Raji (cell line): ENCODE measurements at regions not wholly inside any gene's neighbourhood (a gene's known extent, or its start where the extent isn't known, plus 50 kb on each side); places are given as distances from the start of the nearest gene placed in this dataset.

Experiments
- POLR2A ChIP-seq: IDR thresholded peaks from 2 replicates; pipeline ENCODE4 v1.6.1; 2011; ENCODE audit warnings: low read depth, low read length, control low read depth; ENCODE audit not compliant: insufficient read depth

- no peak for TF ChIP-seq POLR2A
These were observed 272.0 kb downstream of the XXYLT1 start for GRCh38 chr3:194998948-194999347.

GRCh38 chr3:194999491-194999890 is 271.5 kb downstream of the XXYLT1 start:
- TF ChIP-seq POLR2A: no peak

- no peak for TF ChIP-seq POLR2A
These were observed 269.7 kb downstream of the XXYLT1 start for GRCh38 chr3:195001261-195001660.

DNA sequence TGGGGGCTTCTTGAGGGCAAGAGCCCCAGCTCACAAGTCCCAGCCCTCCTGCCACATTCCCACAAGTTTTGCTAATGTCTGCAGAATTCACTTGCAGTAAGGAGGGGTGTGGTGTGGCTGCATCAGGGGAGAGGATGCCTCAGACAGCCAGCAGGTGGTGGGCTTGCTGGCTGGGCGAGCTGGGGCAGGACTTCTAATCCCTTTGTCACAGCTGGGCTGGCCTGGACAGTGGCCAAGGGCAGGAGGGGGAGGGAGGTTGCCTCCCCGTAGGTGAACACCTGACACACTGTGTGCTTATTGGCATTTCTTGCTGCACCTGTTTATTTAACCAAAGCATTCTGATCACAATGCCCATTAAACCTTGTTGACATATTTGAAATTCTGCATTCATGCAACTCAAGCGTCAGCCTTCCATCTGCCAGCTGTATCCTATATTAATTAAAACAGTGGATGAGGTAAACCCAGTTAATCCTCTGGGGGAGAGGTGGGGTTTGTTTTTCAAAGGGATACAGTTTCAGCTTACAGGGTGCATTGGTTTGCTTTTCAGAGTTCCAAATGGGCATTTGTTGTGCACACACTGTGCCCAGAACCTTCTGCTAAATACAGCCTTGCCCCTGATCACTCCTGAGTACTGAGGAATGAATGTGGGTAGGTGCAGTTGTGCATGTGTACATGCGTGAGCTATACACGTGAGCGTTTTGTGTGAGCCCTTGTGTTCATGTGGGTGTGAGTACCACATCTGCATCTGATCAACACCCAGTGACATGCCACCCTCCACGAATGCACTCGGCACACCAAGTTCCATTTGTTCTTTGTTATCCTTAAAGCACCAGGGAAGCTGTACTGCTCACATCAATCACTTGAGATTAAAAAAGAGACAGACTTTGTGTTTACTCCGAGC is 268.7 kb downstream of the XXYLT1 start:
- no peak for TF ChIP-seq POLR2A

- TF ChIP-seq POLR2A: no peak
These were observed 267.7 kb downstream of the XXYLT1 start for GRCh38 chr3:195003006-195003892.

- no peak for TF ChIP-seq POLR2A
These were observed 267.1 kb downstream of the XXYLT1 start for GRCh38 chr3:195003893-195004289.

DNA sequence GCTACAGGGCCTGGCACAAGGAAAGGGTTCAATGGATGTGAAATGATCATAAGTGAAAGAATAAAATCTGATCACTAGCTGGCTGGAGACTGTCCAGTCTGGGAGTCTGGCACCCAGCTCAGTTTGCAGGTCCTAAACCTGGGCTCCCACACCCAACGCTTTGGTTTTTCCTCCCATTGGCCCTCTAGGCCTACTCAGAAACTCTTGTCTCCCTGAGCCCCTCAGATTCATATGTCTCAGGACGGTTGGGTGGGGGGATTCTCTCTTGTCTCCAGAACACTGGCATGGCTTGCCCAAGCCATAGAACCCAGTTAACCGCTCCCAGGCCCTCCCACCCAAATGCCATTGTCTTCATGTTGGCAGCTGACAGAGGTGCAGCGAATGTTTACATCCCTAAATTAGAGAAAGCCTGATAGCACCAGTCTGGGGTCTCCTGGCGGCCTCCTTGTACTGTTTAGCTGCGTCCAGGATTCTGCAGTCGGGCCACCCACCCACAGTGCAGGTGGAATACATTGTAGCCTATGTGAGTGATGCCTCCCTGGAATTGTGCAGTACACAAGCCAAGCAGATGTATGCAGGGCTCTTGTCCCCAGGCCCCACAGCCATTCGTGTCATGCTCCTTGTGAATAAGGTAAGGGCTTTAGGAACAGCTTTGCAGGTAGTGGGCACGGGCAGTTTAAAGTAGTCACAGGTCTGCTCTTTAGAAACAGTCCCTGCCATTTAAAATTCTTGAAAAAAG is 266.3 kb downstream of the XXYLT1 start:
- TF ChIP-seq POLR2A: no peak

- no peak for TF ChIP-seq POLR2A
These were observed 265.7 kb downstream of the XXYLT1 start for GRCh38 chr3:195005251-195005620.

- no peak for TF ChIP-seq POLR2A
These were observed 265.0 kb downstream of the XXYLT1 start for GRCh38 chr3:195005759-195006510.

DNA sequence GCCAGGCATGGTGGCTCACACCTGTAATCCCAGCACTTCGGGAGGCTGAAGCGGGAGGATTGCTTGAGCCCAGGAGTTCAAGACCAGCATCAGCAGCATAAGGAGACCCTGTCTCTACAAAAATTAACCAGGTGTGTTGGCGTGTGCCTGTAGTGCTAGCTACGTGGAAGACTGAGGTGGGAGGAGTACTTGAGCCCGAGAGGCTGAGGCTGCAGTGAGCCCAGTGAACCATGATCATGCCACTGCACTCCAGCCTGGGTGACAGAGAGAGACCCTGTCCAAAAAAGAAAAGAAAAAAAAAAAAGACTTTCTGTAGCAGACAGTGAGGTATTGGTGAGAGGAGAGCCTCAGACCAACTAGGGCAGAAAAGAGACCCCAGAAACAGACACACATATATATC is 263.8 kb downstream of the XXYLT1 start:
- TF ChIP-seq POLR2A: no peak

GRCh38 chr3:195007766-195008165 is 263.2 kb downstream of the XXYLT1 start:
- no peak for TF ChIP-seq POLR2A

DNA sequence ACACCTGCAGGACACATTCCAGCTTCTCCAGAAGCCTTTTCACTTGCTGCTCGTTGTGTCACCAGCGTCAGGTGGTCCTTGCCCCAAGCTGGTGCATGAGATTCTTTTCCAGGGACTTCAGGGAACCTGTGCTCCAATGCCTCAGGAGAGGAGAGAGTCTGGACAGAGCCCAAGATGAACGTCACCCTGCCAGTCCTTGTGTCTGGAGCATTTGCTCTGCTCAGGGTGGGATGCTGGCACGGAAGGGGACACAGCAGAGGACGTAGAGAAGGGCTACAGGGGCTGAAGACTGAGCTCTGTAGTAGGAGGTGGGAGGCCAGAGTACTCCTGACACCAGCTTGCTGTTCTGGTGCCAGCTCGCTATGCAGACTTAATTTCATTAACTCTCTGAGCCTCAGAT is 262.1 kb downstream of the XXYLT1 start:
- TF ChIP-seq POLR2A: no peak

DNA sequence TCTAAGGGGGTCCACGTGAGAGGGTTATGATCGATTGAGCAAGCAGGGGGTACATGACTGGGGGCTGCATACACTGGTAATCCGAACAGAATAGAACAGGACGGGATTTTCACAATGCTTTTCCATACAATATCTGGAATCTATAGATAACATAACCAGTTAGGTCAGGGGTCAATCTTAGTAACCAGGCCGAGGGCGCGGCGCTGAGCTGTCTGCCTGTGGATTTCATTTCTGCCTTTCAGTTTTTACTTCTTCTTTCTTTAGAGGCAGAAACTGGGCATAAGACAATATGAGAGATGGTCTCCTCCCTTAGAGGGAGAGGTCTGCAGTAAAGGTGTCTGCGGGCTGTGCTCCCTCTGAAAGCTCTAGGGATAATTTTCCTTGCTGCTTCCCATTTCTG is 261.3 kb downstream of the XXYLT1 start:
- TF ChIP-seq POLR2A: no peak

- TF ChIP-seq POLR2A: no peak
These were observed 260.3 kb downstream of the XXYLT1 start for GRCh38 chr3:195010551-195011100.

GRCh38 chr3:195011231-195011834 is 259.6 kb downstream of the XXYLT1 start:
- no peak for TF ChIP-seq POLR2A
